K562 (cell line): ENCODE measurements at regions not wholly inside any gene's neighbourhood (a gene's known extent, or its start where the extent isn't known, plus 50 kb on each side); places are given as distances from the start of the nearest gene placed in this dataset.

ENCODE experiments used
- ATAC-seq: fragments of 200-7000 bp; cut with Tn5 transposase; 3 replicates; pipeline ENCODE4 v1.9.1; 2020; ENCODE audit warnings: moderate library complexity
- BruUV-seq: library from RNA; stranded (reverse); fragments of 400-500 nt; replicated peaks from 2 replicates; lab custom pipeline; 2021; lab: Mats Ljungman, UMichigan
- CTCF ChIA-PET: fragments of 300-600 bp; formaldehyde crosslinking; extraction: SDS; loops from one replicate; lab custom pipeline; 2021; ENCODE audit warnings: low intra/inter-chr PET ratio; lab: Yijun Ruan, JAX
- POLR2A ChIA-PET: fragments of 300-600, 350-650 bp; sonication (Branson Sonifier 250); formaldehyde crosslinking; extraction: SDS; loops from one replicate; lab custom pipeline; 2021; ENCODE audit warnings: antibody characterized with exemption, inconsistent platforms; lab: Yijun Ruan, JAX
- DNase-seq, 4 experiments: peaks; one replicate each; pipeline versions ENCODE4 v3.0.0 to v3.0.0-alpha.2; 2011 to 2018; ENCODE audit warnings: low spot score in 3 of 4, mixed read lengths in 3 of 4; ENCODE audit errors: extremely low read depth in 1 of 4
- FAIRE-seq: peaks from 2 replicates; lab custom pipeline; 2011; peaks lifted over from hg19 to GRCh38; lab: Jason Lieb, UNC
- H2AFZ ChIP-seq: 2 replicates; pipeline ENCODE4 v1.6.0; 2011; ENCODE audit warnings: low read depth, low read length, control low read depth, inconsistent platforms
- H3K27ac ChIP-seq: fragments of 200-600 bp; 3 replicates; pipeline ENCODE4 v1.8.0; 2011; ENCODE audit warnings: low read depth, mild to moderate bottlenecking, control low read depth, inconsistent platforms, low read length, moderate library complexity, mixed read lengths; ENCODE audit errors: extremely low read depth
- H3K27me3 ChIP-seq, 2 experiments: fragments of 300-600 bp in 1 of 2; 2 replicates in 1 of 2; 3 replicates in 1 of 2; pipeline versions ENCODE4 v1.6.0 to v1.8.0; 2011; ENCODE audit warnings: inconsistent platforms in 2 of 2, low read length in 2 of 2, mild to moderate bottlenecking in 1 of 2, mixed read lengths in 1 of 2, moderate library complexity in 1 of 2; ENCODE audit not compliant: control insufficient read depth in 2 of 2, insufficient read depth in 2 of 2
- H3K36me3 ChIP-seq: fragments of 300-600 bp; 3 replicates; pipeline ENCODE4 v1.8.0; 2011; ENCODE audit warnings: mild to moderate bottlenecking, low read length, inconsistent platforms; ENCODE audit not compliant: control insufficient read depth, insufficient read depth
- H3K4me1 ChIP-seq, 2 experiments: fragments of 200-600 bp in 1 of 2; replicated peaks in 1 of 2; 2 replicates in 1 of 2; 3 replicates in 1 of 2; pipeline versions ENCODE4 v1.5.1 to v1.8.0; 2011; ENCODE audit warnings: inconsistent platforms in 2 of 2, low read length in 2 of 2, mild to moderate bottlenecking in 1 of 2, mixed read lengths in 1 of 2, moderate library complexity in 1 of 2; ENCODE audit not compliant: control insufficient read depth in 2 of 2, insufficient read depth in 2 of 2
- H3K4me2 ChIP-seq: 2 replicates; pipeline ENCODE4 v1.6.1; 2011; ENCODE audit warnings: low read length, control low read depth, inconsistent platforms, mixed read lengths; ENCODE audit not compliant: insufficient read depth
- H3K4me3 ChIP-seq: fragments of 200-600 bp; sonication (generic), shearing (Covaris generic); 2 replicates; pipeline ENCODE4 v1.5.1; 2016; ENCODE audit warnings: control low read depth, inconsistent platforms
- H3K79me2 ChIP-seq: fragments of 200-600 bp; 3 replicates; pipeline ENCODE4 v1.8.0; 2011; ENCODE audit warnings: low read length, inconsistent platforms; ENCODE audit not compliant: control insufficient read depth, insufficient read depth
- H3K9ac ChIP-seq, 2 experiments: 2 replicates each; pipeline versions ENCODE4 v1.6.0 to v1.6.1; 2011; ENCODE audit warnings: low read depth in 2 of 2, low read length in 2 of 2, control low read depth in 1 of 2, inconsistent platforms in 1 of 2, mild to moderate bottlenecking in 1 of 2, mixed read lengths in 1 of 2; ENCODE audit not compliant: insufficient read depth in 1 of 2
- H3K9me1 ChIP-seq: one replicate; pipeline ENCODE4 v1.6.0; 2011; ENCODE audit warnings: inconsistent platforms, mild to moderate bottlenecking, low read length, moderate library complexity; ENCODE audit not compliant: control insufficient read depth, insufficient read depth
- H3K9me3 ChIP-seq: replicated peaks from 2 replicates; pipeline ENCODE4 v1.5.1; 2011; ENCODE audit warnings: low read depth, low read length, inconsistent platforms; ENCODE audit not compliant: control insufficient read depth, insufficient read depth
- H4K20me1 ChIP-seq: replicated peaks from 2 replicates; pipeline ENCODE4 v1.6.1; 2011; ENCODE audit warnings: low read length, inconsistent platforms, mixed read lengths; ENCODE audit not compliant: control insufficient read depth, insufficient read depth
- CBX2 ChIP-seq: fragments of 200-600 bp; sonication (generic); IDR thresholded peaks from one replicate; pipeline ENCODE4 v1.6.1; 2012; ENCODE audit warnings: mild to moderate bottlenecking, low read length, inconsistent platforms; ENCODE audit not compliant: insufficient read depth, poor library complexity, severe bottlenecking
- DLX4 ChIP-seq: fragments of 250-450 bp; sonication (Bioruptor Pico); IDR thresholded peaks from 2 replicates; pipeline ENCODE4 v1.6.1; 2021; ENCODE audit warnings: mild to moderate bottlenecking
- EHMT2 ChIP-seq: fragments of 450-650 bp; IDR thresholded peaks from 2 replicates; pipeline ENCODE4 v1.6.1; 2018; ENCODE audit warnings: antibody characterized with exemption
- ILK ChIP-seq: fragments of 450-650 bp; IDR thresholded peaks from 2 replicates; pipeline ENCODE4 v1.6.1; 2016; ENCODE audit warnings: missing genetic modification characterization, low read depth, mild to moderate bottlenecking, missing compliant biosample characterization, moderate library complexity, borderline replicate concordance
- KAT7 ChIP-seq: sonication (generic); formaldehyde crosslinking; IDR thresholded peaks from 2 replicates; pipeline ENCODE4 v1.8.0; 2022; ENCODE audit warnings: missing genetic modification reagents, mild to moderate bottlenecking, borderline replicate concordance
- MED1 ChIP-seq: sonication (generic); formaldehyde crosslinking; IDR thresholded peaks from 2 replicates; pipeline ENCODE4 v1.8.1; 2023; ENCODE audit warnings: missing genetic modification reagents, borderline replicate concordance
- MLLT1 ChIP-seq, 2 experiments: fragments of 450-650 bp; IDR thresholded peaks; 2 replicates each; pipeline ENCODE4 v1.6.1; 2016
- MTF1 ChIP-seq: fragments of 250-450 bp; sonication (Bioruptor Pico); IDR thresholded peaks from 2 replicates; pipeline ENCODE4 v1.9.0; 2021; ENCODE audit warnings: moderate library complexity, mild to moderate bottlenecking, inconsistent platforms, borderline replicate concordance
- NUFIP1 ChIP-seq: fragments of 450-650 bp; IDR thresholded peaks from 2 replicates; pipeline ENCODE4 v1.6.1; 2018; ENCODE audit not compliant: partially characterized antibody
- PHF8 ChIP-seq: fragments of 200-600 bp; sonication (generic); IDR thresholded peaks from 2 replicates; pipeline ENCODE4 v1.6.1; 2012; ENCODE audit warnings: mixed run types, mild to moderate bottlenecking, inconsistent platforms, low read length, moderate library complexity, borderline replicate concordance
- POLR2AphosphoS5 ChIP-seq: IDR thresholded peaks from 2 replicates; pipeline ENCODE4 v1.6.1; 2011; ENCODE audit warnings: mild to moderate bottlenecking, low read depth, low read length, moderate library complexity; ENCODE audit not compliant: control insufficient read depth, insufficient read depth
- RBM14 ChIP-seq: fragments of 200-400 bp; formaldehyde crosslinking; IDR thresholded peaks from 2 replicates; pipeline ENCODE4 v1.6.1; 2018; ENCODE audit warnings: low read depth, mild to moderate bottlenecking, low read length, moderate library complexity, borderline replicate concordance; ENCODE audit not compliant: insufficient read depth
- RBM34 ChIP-seq: fragments of 200-400 bp; formaldehyde crosslinking; IDR thresholded peaks from 2 replicates; pipeline ENCODE4 v1.6.1; 2018; ENCODE audit warnings: low read length, borderline replicate concordance; ENCODE audit not compliant: insufficient read depth
- RHOXF2B ChIP-seq: fragments of 250-450 bp; sonication (Bioruptor Pico); conservative IDR thresholded peaks from 2 replicates; pipeline ENCODE4 v1.5.1; 2021
- RNF2 ChIP-seq: sonication (generic); IDR thresholded peaks from 2 replicates; pipeline ENCODE4 v1.6.1; 2016
- XRCC4 ChIP-seq: IDR thresholded peaks from one replicate; pipeline ENCODE4 v1.6.1; 2011; ENCODE audit not compliant: insufficient read depth, insufficient read length; ENCODE audit errors: extremely low read depth
- ZNF165 ChIP-seq: fragments of 250-450 bp; sonication (Bioruptor Pico); IDR thresholded peaks from 2 replicates; pipeline ENCODE4 v1.4.0; 2020; ENCODE audit warnings: borderline replicate concordance
- ZNF778 ChIP-seq: fragments of 450-650 bp; formaldehyde crosslinking; IDR thresholded peaks from 2 replicates; pipeline ENCODE4 v1.4.0; 2020; ENCODE audit warnings: mild to moderate bottlenecking, moderate library complexity
- WGBS: fragments of 100-300 bp; shearing (Covaris generic); methylation state at CpG from one replicate; pipeline ENCODE4 v1.1.6; 2016; ENCODE audit warnings: low coverage, mixed read lengths; ENCODE audit not compliant: insufficient coverage; ENCODE audit errors: missing lambda C conversion rate; 5-methylcytosine and 5-hydroxymethylcytosine counted together
- in situ Hi-C: fragments of 300-500 bp; cut with MboI; formaldehyde crosslinking; loops from 4 replicates; pipeline ENCODE4 v1.15.0; 2018; ENCODE audit warnings: inconsistent platforms, mixed read lengths
- intact Hi-C: fragments of 100-400 bp; cut with micrococcal nuclease; formaldehyde crosslinking; loops from 2 replicates; pipeline ENCODE4 v1.14.2; 2022
- TF ChIP-seq, protein P1 (sequence below): fragments of 450-650 bp; formaldehyde crosslinking; conservative IDR thresholded peaks from 2 replicates; pipeline ENCODE4 v1.4.0; 2022; ENCODE audit warnings: mild to moderate bottlenecking, missing genetic modification characterization

- peaks cover 0 to 6% of the 10 kb centered on the region in 2 experiments; a peak in 2 of 5 replicates for H3K4me1 ChIP-seq
- no peak overlapping the region for H3K4me3 ChIP-seq
- H3K9me1 ChIP-seq = no peaks in the 10 kb centered on the region
- no TSS peak for BruUV-seq
- no peak overlapping the region for H3K4me2 ChIP-seq
- H3K36me3 ChIP-seq = no peaks in the 10 kb centered on the region
- peaks cover 4 to 33% of the 10 kb centered on the region in 2 experiments; a peak in 4 of 5 replicates for H3K27me3 ChIP-seq
- FAIRE-seq (no peak), ATAC-seq (no peak), DNase-seq (no peak)
- H3K79me2 ChIP-seq = no peaks in the 10 kb centered on the region
- H3K9ac ChIP-seq = no peak overlapping the region
- no peak overlapping the region for H2AFZ ChIP-seq
- no peak overlapping the region for H3K27ac ChIP-seq
- WGBS = 2% methylated on average over 6 of the region's 6 CpGs
- intact Hi-C loops (no loop called here), in situ Hi-C loops (no loop called here)
- no peaks in the 10 kb centered on the region for H3K9me3 ChIP-seq
- H4K20me1 ChIP-seq = no peaks in the 10 kb centered on the region
- CTCF ChIA-PET = no interaction called here
- POLR2A ChIA-PET = no interaction called here
- TF ChIP-seq EHMT2 (no peak), MLLT1 (IDR thresholded peaks at IDR 0.05) (no peak), RBM14 (no peak), CBX2 (no peak), POLR2AphosphoS5 (no peak), RNF2 (no peak), KAT7 (CRISPR knock-in tag) (no peak), DLX4 (CRISPR knock-in tag) (no peak), RHOXF2B (CRISPR knock-in tag) (no peak), MED1 (CRISPR knock-in tag) (no peak), NUFIP1 (no peak), ILK (tag) (no peak), ZNF778 (CRISPR knock-in tag) (no peak), XRCC4 (no peak), MTF1 (no peak), PHF8 (no peak), RBM34 (no peak), ZNF165 (CRISPR knock-in tag) (no peak)
- TF ChIP-seq, protein P1, sequence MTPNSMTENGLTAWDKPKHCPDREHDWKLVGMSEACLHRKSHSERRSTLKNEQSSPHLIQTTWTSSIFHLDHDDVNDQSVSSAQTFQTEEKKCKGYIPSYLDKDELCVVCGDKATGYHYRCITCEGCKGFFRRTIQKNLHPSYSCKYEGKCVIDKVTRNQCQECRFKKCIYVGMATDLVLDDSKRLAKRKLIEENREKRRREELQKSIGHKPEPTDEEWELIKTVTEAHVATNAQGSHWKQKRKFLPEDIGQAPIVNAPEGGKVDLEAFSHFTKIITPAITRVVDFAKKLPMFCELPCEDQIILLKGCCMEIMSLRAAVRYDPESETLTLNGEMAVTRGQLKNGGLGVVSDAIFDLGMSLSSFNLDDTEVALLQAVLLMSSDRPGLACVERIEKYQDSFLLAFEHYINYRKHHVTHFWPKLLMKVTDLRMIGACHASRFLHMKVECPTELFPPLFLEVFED = no peak
These were observed 106.7 kb downstream of the FOXI3 start for GRCh38 chr2:88345842-88346241.
